ENCODE measurements at regions not wholly inside any gene's neighbourhood (a gene's known extent, or its start where the extent isn't known, plus 50 kb on each side); places are given as distances from the start of the nearest gene placed in this dataset.

DNA sequence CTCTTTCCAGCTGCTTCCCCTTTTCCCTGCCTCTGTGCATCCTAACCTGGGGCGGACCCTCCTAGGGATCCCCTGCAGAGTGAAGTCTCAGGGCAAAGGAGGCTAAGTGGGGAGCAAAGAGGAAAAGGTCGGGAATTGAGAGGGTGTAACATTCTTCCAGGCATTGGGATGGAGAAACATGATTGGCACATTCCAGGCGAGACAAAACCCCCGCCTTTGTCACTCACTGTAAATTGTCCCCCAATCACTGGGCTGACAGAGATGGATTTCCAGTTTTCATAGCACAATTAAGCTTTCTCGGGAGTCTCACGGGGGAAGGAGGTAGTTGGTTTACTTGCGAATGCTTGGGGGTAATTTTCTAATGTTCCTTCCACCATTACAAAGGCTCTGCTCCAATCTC lies 74.9 kb downstream of the MIAT start:
- no peak overlapping the region for H3K4me3 Mint-ChIP-seq

DNA sequence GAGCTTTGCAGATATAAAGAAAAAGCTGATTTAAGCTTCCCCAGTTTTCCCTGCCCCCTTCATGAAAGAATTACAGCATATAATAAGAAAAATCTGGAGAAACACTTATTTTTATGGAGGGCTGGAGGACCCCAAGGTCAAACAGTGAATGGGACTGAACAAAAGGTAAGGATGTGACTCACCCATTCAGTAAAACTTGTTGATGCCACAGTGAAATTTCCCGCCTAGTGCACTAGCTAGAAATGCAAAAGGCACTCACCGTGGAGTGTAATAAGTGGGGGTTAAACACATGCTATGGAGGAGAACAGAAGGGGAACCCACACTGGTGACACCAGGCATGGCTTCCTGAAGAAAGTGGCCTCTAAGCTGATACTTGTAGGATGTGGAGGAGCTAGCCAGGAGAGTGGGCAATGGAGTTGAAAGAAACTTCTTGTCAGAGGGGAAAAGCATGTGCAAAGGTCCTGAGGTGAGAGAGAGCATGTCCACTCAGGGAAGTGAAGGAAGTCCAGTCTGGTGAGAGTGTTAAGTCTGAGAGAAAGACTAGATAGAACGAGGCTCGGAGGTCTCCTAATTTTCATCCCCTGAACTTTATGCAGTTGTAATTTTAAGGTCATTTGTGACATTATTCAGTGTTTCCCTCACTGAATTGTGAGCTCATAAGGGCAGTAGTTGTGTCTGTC lies 77.1 kb downstream of the MIAT start:
- Mint-ChIP-seq H3K4me1 (no peaks in the 10 kb centered on the region), H3K9me3 (no peaks in the 10 kb centered on the region), H3K27ac (no peak overlapping the region), H3K27me3 (no peaks in the 10 kb centered on the region), H3K36me3 (ENCODE audit: low read depth) (peaks cover 8% of the 10 kb centered on the region), H3K4me3 (no peak overlapping the region)
- ChIA-PET CTCF (no interaction called here), POLR2A (interaction anchor here (0.7 kb wide), 1 partner anchor 61 kb away, joined by 3 read pairs; no protein-coding TSS in a partner anchor)
- no peak for DNase-seq

More for the DNA sequence above, 74.9 kb downstream of the MIAT start:
- Mint-ChIP-seq H3K36me3 (ENCODE audit: low read depth) (peaks cover 9% of the 10 kb centered on the region), H3K9me3 (no peaks in the 10 kb centered on the region), H3K4me1 (no peaks in the 10 kb centered on the region), H3K27me3 (no peaks in the 10 kb centered on the region), H3K27ac (no peak overlapping the region)
- no peak for DNase-seq
- CTCF ChIA-PET: interaction anchor here (0.6 kb wide), 1 partner anchor 24 kb away, joined by 3 read pairs; no protein-coding TSS in a partner anchor
- POLR2A ChIA-PET: no interaction called here

DNA sequence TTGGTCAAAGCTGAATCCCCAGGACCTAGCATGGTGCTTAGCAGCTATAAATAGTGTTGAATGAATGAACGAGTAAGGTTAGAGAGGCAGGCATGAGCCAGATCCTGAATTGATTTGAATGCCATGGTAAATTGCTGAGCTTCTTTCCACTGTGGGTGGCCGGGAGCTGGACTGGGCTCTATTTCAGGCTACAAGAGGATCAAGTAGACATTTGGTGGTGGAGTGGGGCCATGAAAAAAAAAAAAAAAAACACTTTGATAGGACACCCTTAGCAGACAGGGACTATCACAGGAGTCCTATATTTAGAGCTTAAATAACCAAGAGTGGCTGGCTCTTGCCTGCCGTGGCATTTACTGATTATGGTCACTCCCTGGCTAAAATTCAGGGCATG lies 77.6 kb downstream of the MIAT start:
- no peaks in the 10 kb centered on the region for H3K27me3 Mint-ChIP-seq
- ChIA-PET CTCF (no interaction called here), POLR2A (interaction anchor here (0.7 kb wide), 1 partner anchor 61 kb away, joined by 3 read pairs; no protein-coding TSS in a partner anchor)
- no peak overlapping the region for H3K27ac Mint-ChIP-seq
- H3K4me3 Mint-ChIP-seq: no peak overlapping the region
- peaks cover 6% of the 10 kb centered on the region for H3K36me3 Mint-ChIP-seq (ENCODE audit: low read depth)
- no peaks in the 10 kb centered on the region for H3K9me3 Mint-ChIP-seq
- H3K4me1 Mint-ChIP-seq: no peaks in the 10 kb centered on the region
- no peak for DNase-seq

DNA sequence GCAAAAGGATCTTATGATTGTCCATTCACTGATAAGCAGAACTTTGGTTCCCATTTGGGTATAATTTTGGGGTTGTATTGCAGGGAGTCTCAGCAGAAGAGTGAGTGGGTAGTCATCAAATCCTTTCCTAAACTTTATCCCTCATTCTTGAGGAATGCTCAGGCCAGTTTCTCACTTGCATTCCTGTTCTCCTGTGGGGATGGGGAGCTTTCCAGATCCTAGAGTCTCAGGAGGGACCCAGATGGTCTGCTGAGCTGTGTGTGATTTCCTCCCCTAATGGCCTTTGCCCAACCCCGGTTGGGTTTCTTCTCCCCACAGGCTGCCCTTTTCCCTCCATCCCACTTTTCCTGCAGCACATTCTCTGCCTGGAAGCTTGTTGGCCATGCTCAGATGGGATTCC lies 79.9 kb downstream of the MIAT start:
- H3K4me3 Mint-ChIP-seq: no peak overlapping the region
- peaks cover 5% of the 10 kb centered on the region for H3K36me3 Mint-ChIP-seq (ENCODE audit: low read depth)
- ChIA-PET POLR2A (no interaction called here), CTCF (no interaction called here)
- no peaks in the 10 kb centered on the region for H3K4me1 Mint-ChIP-seq
- H3K27me3 Mint-ChIP-seq: no peaks in the 10 kb centered on the region
- no peaks in the 10 kb centered on the region for H3K9me3 Mint-ChIP-seq
- no peak for DNase-seq
- no peak overlapping the region for H3K27ac Mint-ChIP-seq

DNA sequence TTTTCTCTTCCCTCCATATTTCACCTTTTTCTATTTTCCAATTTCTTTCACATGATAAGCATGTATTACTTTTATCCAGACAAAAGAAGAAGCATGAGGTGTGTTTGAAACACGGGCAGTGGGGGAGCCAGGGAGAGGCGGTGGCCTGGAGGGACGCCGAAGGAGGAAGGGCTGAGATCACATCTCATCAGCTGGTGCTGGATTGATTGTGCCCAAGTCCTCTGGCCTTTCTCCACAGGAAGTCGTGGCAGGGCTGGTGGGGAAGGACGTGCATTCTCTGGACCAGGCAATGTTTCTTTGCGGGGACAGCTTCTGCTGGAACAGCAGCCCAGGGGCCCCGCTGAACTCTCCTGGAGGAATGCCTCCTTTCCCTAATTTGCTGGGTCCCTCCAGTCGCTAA lies 82.9 kb downstream of the MIAT start:
- Mint-ChIP-seq H3K9me3 (no peaks in the 10 kb centered on the region), H3K36me3 (ENCODE audit: low read depth) (no peaks in the 10 kb centered on the region), H3K27ac (no peak overlapping the region), H3K4me3 (no peak overlapping the region), H3K27me3 (no peaks in the 10 kb centered on the region), H3K4me1 (no peaks in the 10 kb centered on the region)
- CTCF ChIA-PET: no interaction called here
- POLR2A ChIA-PET: no interaction called here
- DNase-seq: no peak

DNA sequence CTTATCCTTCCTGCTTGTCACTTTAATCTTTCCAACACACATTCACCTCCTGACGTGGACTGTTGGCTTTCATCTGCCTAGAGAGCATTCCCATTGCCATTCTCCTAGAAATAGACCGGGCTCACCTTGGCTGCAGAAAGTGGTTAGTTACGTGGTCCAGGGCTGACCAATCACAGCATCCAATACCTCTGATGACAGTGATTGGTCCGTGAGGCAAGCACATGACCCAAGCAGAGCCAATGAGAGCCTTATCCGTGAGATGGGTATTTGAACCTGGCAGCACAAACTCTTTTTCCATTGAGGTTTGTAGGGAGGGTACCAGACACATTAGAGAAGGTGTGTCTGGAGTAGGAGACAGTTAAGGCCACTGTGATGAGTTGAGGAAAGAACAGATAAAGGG lies 85.8 kb downstream of the MIAT start:
- H3K27ac Mint-ChIP-seq: no peak overlapping the region
- H3K36me3 Mint-ChIP-seq (ENCODE audit: low read depth): no peaks in the 10 kb centered on the region
- no peak overlapping the region for H3K4me3 Mint-ChIP-seq
- no peaks in the 10 kb centered on the region for H3K9me3 Mint-ChIP-seq
- no peaks in the 10 kb centered on the region for H3K27me3 Mint-ChIP-seq
- ChIA-PET CTCF (no interaction called here), POLR2A (no interaction called here)
- no peaks in the 10 kb centered on the region for H3K4me1 Mint-ChIP-seq
- no peak for DNase-seq

DNA sequence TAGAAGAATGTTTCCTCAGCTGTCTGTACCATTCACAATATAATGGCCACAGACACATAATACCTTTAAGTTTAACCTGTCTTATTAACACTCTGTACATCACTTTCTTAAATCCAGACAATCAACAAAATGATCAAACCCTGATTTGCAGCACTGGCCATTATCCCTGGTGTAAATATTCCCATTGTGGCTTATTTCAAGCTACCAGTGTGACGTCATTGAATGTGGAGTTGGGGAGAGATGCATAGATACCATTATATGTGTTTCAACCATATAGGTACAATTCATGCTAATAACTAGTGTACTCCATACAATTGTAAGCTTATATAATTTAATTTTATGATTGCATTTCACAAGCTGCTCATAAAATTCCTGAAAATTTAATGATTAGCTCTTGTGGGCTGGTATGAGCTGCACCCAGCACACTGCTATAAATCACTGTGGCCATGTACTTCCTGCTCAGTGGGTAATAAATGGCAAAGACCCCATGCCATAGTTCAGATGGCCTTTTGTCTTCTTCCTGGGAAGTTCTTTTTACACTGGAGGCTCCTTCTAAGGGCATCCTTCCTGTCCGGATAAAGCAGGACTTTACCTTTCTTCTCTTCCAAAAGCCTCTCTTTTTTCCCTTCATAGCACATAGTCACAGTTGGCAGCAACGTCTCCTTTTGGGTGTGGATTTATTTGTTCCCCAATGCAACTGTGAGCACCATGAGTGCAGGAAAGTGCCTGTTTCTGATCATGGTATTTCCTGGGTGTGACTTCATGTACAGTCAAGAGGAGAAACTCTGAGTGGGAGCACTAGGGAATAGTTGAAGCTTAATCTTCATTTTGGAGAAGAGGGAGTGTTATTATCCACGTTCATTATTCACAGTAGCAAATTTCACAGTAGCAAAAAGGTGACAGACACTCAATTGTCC lies 87.8 kb downstream of the MIAT start:
- ChIA-PET POLR2A (no interaction called here), CTCF (interaction anchor here (2.8 kb wide), 1 partner anchor 12 kb away, joined by 11 read pairs; no protein-coding TSS in a partner anchor)
- H3K36me3 Mint-ChIP-seq (ENCODE audit: low read depth): no peaks in the 10 kb centered on the region
- DNase-seq: no peak
- H3K27me3 Mint-ChIP-seq: no peaks in the 10 kb centered on the region
- H3K4me3 Mint-ChIP-seq: no peak overlapping the region
- no peaks in the 10 kb centered on the region for H3K4me1 Mint-ChIP-seq
- H3K27ac Mint-ChIP-seq: no peak overlapping the region
- no peaks in the 10 kb centered on the region for H3K9me3 Mint-ChIP-seq

DNA sequence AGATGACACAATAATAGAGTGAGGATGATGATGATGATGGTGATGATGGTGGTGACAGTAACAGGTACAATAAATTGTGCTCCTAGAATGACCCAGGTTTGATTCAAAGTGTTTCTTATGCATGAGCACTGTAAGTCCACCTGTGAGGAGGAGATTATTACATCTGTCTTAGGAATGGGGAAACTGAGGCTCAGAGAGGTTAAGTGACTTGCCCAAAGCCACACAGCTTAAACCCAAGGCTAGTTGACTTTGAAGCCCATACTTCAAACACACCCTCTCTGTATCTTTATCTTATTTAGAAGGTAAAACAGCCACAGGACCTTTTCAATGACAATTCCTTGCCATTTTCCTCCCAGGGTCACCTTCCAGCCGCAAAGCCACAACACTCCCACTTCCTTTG lies 88.9 kb downstream of the MIAT start:
- peaks cover 3% of the 10 kb centered on the region for H3K4me1 Mint-ChIP-seq
- H3K36me3 Mint-ChIP-seq (ENCODE audit: low read depth): no peaks in the 10 kb centered on the region
- H3K9me3 Mint-ChIP-seq: no peaks in the 10 kb centered on the region
- POLR2A ChIA-PET: no interaction called here
- no peaks in the 10 kb centered on the region for H3K27me3 Mint-ChIP-seq
- no peak for DNase-seq
- H3K27ac Mint-ChIP-seq: no peak overlapping the region
- no peak overlapping the region for H3K4me3 Mint-ChIP-seq
- CTCF ChIA-PET: interaction anchor here (2.8 kb wide), 1 partner anchor 10 kb away, joined by 11 read pairs; no protein-coding TSS in a partner anchor

DNA sequence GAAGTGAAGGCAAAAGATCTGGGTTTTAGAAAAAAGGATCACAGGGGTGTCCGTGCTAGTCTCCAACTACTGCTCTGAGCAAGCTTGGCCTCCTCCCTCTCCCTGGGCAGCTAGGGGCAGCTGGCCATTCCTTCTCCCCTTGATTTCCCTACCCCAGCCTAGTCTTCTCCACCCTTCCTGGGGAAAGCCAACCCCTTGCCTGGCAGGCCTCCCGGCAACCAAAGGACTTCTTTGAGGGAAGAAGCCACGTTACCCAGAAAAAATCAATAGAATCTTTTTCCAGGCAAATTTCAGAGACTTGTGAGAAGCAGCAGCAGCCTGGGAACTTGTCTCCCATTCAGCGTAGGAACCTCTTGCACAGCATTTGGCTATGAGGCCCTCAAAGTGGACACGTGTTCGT lies 91.5 kb downstream of the MIAT start:
- H3K4me1 Mint-ChIP-seq: peaks cover 6% of the 10 kb centered on the region
- H3K27me3 Mint-ChIP-seq: no peaks in the 10 kb centered on the region
- no peak for DNase-seq
- no peak overlapping the region for H3K4me3 Mint-ChIP-seq
- POLR2A ChIA-PET: no interaction called here
- no peaks in the 10 kb centered on the region for H3K36me3 Mint-ChIP-seq (ENCODE audit: low read depth)
- CTCF ChIA-PET: no interaction called here
- no peak overlapping the region for H3K27ac Mint-ChIP-seq
- H3K9me3 Mint-ChIP-seq: no peaks in the 10 kb centered on the region

DNA sequence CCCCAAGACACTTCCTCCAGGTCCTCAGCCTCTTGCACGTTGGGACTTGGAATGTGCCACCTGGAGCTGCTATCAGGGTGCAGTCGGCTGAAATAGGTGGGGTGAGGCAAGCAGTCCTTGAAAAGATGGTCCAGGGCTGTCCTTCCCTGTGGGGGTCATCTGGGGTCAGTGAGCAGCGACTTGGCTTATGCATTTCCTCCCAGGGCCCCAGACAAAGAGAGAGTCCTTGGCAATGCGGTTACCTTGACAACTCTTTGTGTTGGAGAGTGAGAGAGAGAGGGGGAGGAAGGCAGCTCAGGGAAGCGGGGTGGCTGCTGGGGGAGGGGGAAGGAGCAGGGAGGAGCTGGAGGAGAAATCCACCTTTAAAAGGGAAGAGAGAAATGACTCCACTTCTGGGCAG lies 93.8 kb downstream of the MIAT start:
- H3K4me3 Mint-ChIP-seq: no peak overlapping the region
- H3K4me1 Mint-ChIP-seq: peaks cover 8% of the 10 kb centered on the region
- H3K36me3 Mint-ChIP-seq (ENCODE audit: low read depth): no peaks in the 10 kb centered on the region
- CTCF ChIA-PET: interaction anchor here (1.1 kb wide), 1 partner anchor 73 kb away, joined by 4 read pairs; no protein-coding TSS in a partner anchor
- no peaks in the 10 kb centered on the region for H3K9me3 Mint-ChIP-seq
- no peaks in the 10 kb centered on the region for H3K27me3 Mint-ChIP-seq
- DNase-seq: no peak
- POLR2A ChIA-PET: no interaction called here
- no peak overlapping the region for H3K27ac Mint-ChIP-seq

DNA sequence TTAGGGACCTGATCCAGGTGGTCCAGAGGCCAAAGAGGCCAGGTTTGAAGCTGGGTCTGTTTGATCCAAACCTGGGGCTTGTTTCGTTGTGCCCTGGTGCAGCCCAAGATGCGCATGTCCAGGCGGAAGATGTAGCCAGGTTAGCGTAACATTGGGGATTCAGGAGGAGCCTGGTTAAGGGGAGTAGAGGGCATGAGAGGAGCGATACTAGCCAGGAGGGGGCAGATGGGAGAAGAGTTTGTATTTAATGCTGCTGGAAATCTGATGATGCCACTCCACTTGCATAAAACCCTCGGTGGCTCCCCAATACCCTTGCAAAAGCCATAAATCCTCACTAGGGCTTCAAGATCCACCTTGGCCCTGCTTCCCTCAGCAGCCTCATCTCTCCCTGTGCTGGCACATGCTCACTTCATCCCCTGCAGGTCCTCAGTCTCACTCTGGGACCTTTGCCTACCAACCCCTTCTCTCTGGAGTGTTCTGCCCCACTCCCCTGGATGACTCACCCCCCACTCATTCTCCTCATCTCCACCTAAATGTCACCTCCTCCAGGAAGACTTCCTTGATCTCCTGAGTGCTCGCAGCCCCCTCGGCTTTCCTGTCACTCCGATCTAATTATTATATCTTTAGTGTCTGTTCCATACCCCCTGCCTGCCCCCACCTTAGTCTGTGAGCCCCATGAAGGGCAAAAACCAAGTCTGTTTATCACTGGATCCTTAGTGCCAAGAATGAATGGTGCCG lies 95.9 kb downstream of the MIAT start:
- DNase-seq: no peak
- no peaks in the 10 kb centered on the region for H3K36me3 Mint-ChIP-seq (ENCODE audit: low read depth)
- H3K27ac Mint-ChIP-seq: no peak overlapping the region
- ChIA-PET CTCF (no interaction called here), POLR2A (no interaction called here)
- no peak overlapping the region for H3K4me3 Mint-ChIP-seq
- no peaks in the 10 kb centered on the region for H3K9me3 Mint-ChIP-seq
- H3K27me3 Mint-ChIP-seq: no peaks in the 10 kb centered on the region
- H3K4me1 Mint-ChIP-seq: peaks cover 8% of the 10 kb centered on the region

DNA sequence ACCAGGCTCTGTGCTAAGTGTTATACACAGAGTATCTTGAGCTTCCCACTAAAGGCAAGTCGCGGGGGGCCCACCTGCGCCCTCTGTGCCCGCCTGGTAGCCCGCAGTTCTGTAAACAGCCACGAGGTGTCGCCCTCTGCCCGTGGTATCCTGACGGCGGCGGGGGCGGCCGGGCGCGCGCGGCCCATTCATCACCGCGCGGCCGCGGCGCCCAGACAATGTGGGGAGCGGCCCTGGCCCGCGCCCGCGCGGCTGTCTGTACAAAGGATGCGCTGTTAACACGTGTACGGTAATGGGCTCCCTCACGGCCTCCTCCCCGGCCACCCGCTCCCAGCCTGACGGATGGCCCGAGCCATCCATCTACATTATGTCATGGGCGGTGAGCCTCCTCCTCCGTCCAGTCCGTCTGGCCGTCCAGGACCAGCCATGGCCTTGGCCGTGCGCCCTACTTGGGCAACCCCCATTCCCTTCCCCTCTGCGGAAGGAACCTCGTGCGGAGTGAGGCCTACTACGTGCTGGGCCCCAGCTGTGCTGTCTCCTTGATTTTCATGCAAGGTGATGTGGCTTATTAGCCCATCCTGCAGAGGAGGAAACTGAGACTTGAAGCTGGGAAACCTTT lies 99.4 kb downstream of the MIAT start:
- H3K27me3 Mint-ChIP-seq: no peaks in the 10 kb centered on the region
- no peak overlapping the region for H3K4me3 Mint-ChIP-seq
- no peaks in the 10 kb centered on the region for H3K9me3 Mint-ChIP-seq
- ChIA-PET POLR2A (no interaction called here), CTCF (interaction anchor here (0.6 to 1.6 kb wide), 6 partner anchors 9 to 648 kb away, joined by 3 to 11 read pairs (median 3); no protein-coding TSS in a partner anchor)
- H3K27ac Mint-ChIP-seq: no peak overlapping the region
- DNase-seq: peak; percentile 27
- no peaks in the 10 kb centered on the region for H3K36me3 Mint-ChIP-seq (ENCODE audit: low read depth)
- peaks cover 1% of the 10 kb centered on the region for H3K4me1 Mint-ChIP-seq

DNA sequence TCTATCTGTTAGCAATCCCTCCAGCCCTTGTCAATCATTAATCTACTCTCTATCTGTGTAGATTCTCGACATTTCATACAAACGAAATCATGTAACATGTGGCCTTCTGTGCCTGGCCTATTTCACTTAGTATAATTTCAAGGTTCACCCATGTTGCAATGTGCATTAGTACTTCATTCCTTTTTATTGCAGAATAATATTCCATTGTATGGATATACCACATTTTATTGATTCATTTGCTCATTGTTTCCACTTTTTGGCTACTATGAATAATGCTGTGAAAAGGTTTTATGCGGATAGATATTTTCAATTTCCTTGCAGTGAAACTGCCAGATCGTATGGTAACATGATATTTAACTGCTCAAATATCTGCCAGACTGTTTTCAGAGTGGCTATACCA lies 100.1 kb downstream of the MIAT start:
- Mint-ChIP-seq H3K4me1 (peaks cover 1% of the 10 kb centered on the region), H3K27ac (no peak overlapping the region), H3K9me3 (no peaks in the 10 kb centered on the region), H3K27me3 (no peaks in the 10 kb centered on the region), H3K4me3 (no peak overlapping the region), H3K36me3 (ENCODE audit: low read depth) (no peaks in the 10 kb centered on the region)
- POLR2A ChIA-PET: no interaction called here
- CTCF ChIA-PET: interaction anchor here (0.6 to 1.6 kb wide), 2 partner anchors 12 to 647 kb away, joined by 3 to 11 read pairs; no protein-coding TSS in a partner anchor
- no peak for DNase-seq

All from activated CD4-positive, alpha-beta memory T cell treated with anti-CD3 and anti-CD28 coated beads, Interleukin-2, amount 10 ng/mL, durations not matched to agents 7 days and 5 days (primary cell).